Uterus (tissue), 2 donors: ENCODE measurements at regions not wholly inside any gene's neighbourhood (a gene's known extent, or its start where the extent isn't known, plus 50 kb on each side); places are given as distances from the start of the nearest gene placed in this dataset.

Experiments
- POLR2A ChIP-seq, 2 donors: fragments of 450-650 bp; IDR thresholded peaks; one replicate each; pipeline ENCODE4 v1.6.1; 2016; ENCODE audit warnings: antibody characterized with exemption in 2 of 2, mild to moderate bottlenecking in 1 of 2, moderate library complexity in 1 of 2
- TF ChIP-seq, protein P1 (sequence below), 4 experiments: fragments of 200-600 bp in 2 of 4; fragments of 450-650 bp in 2 of 4; sonication (generic) in 2 of 4; IDR thresholded peaks; one replicate each; pipeline ENCODE4 v1.5.1; 2016 to 2019; ENCODE audit warnings: antibody characterized with exemption in 4 of 4, mild to moderate bottlenecking in 2 of 4, moderate library complexity in 1 of 4

DNA sequence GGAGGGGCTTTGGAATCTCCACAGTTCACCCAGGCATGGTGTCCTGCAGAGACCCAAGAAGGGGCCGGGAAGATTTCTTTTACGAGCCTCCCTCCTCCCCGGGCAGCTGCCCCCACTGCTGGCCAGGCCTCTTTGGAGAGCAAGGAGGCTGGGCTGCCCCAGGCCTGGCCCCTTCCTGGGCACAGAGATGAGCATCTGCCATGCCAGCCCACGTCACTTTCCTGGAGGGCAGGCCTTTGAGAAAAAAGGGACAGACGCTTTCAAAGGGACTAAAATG lies 60.5 kb upstream of the FGF3 start:
- TF ChIP-seq, protein P1, sequence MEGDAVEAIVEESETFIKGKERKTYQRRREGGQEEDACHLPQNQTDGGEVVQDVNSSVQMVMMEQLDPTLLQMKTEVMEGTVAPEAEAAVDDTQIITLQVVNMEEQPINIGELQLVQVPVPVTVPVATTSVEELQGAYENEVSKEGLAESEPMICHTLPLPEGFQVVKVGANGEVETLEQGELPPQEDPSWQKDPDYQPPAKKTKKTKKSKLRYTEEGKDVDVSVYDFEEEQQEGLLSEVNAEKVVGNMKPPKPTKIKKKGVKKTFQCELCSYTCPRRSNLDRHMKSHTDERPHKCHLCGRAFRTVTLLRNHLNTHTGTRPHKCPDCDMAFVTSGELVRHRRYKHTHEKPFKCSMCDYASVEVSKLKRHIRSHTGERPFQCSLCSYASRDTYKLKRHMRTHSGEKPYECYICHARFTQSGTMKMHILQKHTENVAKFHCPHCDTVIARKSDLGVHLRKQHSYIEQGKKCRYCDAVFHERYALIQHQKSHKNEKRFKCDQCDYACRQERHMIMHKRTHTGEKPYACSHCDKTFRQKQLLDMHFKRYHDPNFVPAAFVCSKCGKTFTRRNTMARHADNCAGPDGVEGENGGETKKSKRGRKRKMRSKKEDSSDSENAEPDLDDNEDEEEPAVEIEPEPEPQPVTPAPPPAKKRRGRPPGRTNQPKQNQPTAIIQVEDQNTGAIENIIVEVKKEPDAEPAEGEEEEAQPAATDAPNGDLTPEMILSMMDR (IDR thresholded peaks at IDR 0.05) = no peak
- TF ChIP-seq POLR2A (IDR thresholded peaks at IDR 0.05) = no peak
